H1 (cell line): ENCODE measurements at regions not wholly inside any gene's neighbourhood (a gene's known extent, or its start where the extent isn't known, plus 50 kb on each side); places are given as distances from the start of the nearest gene placed in this dataset.

Source experiments
- CTCF ChIA-PET: fragments of 300-600 bp; sonication (Branson Sonifier 250); formaldehyde crosslinking; loops from one replicate; lab custom pipeline; 2021; ENCODE audit not compliant: partially characterized antibody; lab: Charles Lee
- POLR2A ChIA-PET: fragments of 300-600 bp; sonication (Branson Sonifier 250); formaldehyde crosslinking; loops from one replicate; lab custom pipeline; 2021; ENCODE audit warnings: inconsistent platforms; ENCODE audit not compliant: partially characterized antibody; lab: Charles Lee
- DNase-seq, 2 experiments: peaks; one replicate each; pipeline versions ENCODE4 v3.0.0 to v3.0.0-alpha.2; 2010 to 2022; ENCODE audit warnings: low spot score in 2 of 2, low read depth in 1 of 2, mixed read lengths in 1 of 2
- FAIRE-seq: peaks from 2 replicates; lab custom pipeline; 2011; peaks lifted over from hg19 to GRCh38; lab: Jason Lieb, UNC
- H2AFZ ChIP-seq: 2 replicates; pipeline ENCODE4 v1.8.1; 2012; ENCODE audit warnings: low read length, inconsistent platforms
- H2AK5ac ChIP-seq: 2 replicates; pipeline ENCODE4 v1.6.1; 2013; ENCODE audit warnings: low read depth, low read length
- H2BK120ac ChIP-seq: replicated peaks from 2 replicates; pipeline ENCODE3; 2013; ENCODE audit warnings: low read depth, low read length, inconsistent platforms
- H2BK12ac ChIP-seq: 2 replicates; pipeline ENCODE4 v1.6.1; 2013; ENCODE audit warnings: low read depth, low read length
- H2BK15ac ChIP-seq: 2 replicates; pipeline ENCODE4 v1.6.1; 2013; ENCODE audit warnings: low read length
- H2BK20ac ChIP-seq: 2 replicates; pipeline ENCODE4 v1.6.1; 2013; ENCODE audit warnings: low read length
- H2BK5ac ChIP-seq: 2 replicates; pipeline ENCODE4 v1.6.1; 2013; ENCODE audit warnings: low read depth, low read length
- H3K14ac ChIP-seq: 2 replicates; pipeline ENCODE4 v1.6.1; 2013; ENCODE audit warnings: inconsistent platforms; ENCODE audit not compliant: insufficient read length
- H3K18ac ChIP-seq: 2 replicates; pipeline ENCODE4 v1.6.1; 2013; ENCODE audit warnings: low read length; ENCODE audit errors: extremely low read depth
- H3K23ac ChIP-seq: 2 replicates; pipeline ENCODE4 v1.6.1; 2013; ENCODE audit warnings: inconsistent platforms; ENCODE audit not compliant: insufficient read length
- H3K23me2 ChIP-seq: 2 replicates; pipeline ENCODE4 v1.6.1; 2013; ENCODE audit warnings: low read depth, low read length
- H3K27ac ChIP-seq: 2 replicates; pipeline ENCODE4 v1.6.1; 2011; ENCODE audit warnings: low read depth, low read length, inconsistent platforms
- H3K27me3 ChIP-seq, 4 experiments: replicated peaks in 1 of 4; 1 replicate in 1 of 4; 2 replicates in 3 of 4; pipeline versions ENCODE4 v1.6.1 to v1.8.1; 2011 to 2013; ENCODE audit warnings: low read length in 3 of 4, mild to moderate bottlenecking in 3 of 4, inconsistent platforms in 2 of 4, mixed read lengths in 2 of 4, moderate library complexity in 1 of 4; ENCODE audit not compliant: control insufficient read depth in 3 of 4, insufficient read depth in 3 of 4; ENCODE audit errors: extremely low read depth in 1 of 4
- H3K36me3 ChIP-seq, 4 experiments: 2 replicates each; pipeline versions ENCODE4 v1.6.1 to v1.8.1; 2011 to 2013; ENCODE audit warnings: mild to moderate bottlenecking in 4 of 4, low read length in 3 of 4, moderate library complexity in 2 of 4, control low read depth in 1 of 4, inconsistent platforms in 1 of 4; ENCODE audit not compliant: insufficient read depth in 4 of 4, control insufficient read depth in 2 of 4
- H3K4ac ChIP-seq: replicated peaks from 2 replicates; pipeline ENCODE3; 2013; ENCODE audit warnings: low read length, low read depth, mixed read lengths, inconsistent platforms; ENCODE audit not compliant: insufficient read length
- H3K4me1 ChIP-seq, 4 experiments: replicated peaks in 1 of 4; 1 replicate in 1 of 4; 2 replicates in 3 of 4; pipeline versions ENCODE4 v1.6.1 to v1.8.1; 2011 to 2013; ENCODE audit warnings: low read length in 3 of 4, inconsistent platforms in 2 of 4, mixed read lengths in 1 of 4; ENCODE audit not compliant: insufficient read depth in 4 of 4, control insufficient read depth in 3 of 4
- H3K4me2 ChIP-seq, 2 experiments: 2 replicates each; pipeline versions ENCODE4 v1.6.1 to v1.8.1; 2011 to 2013; ENCODE audit warnings: low read depth in 2 of 2, low read length in 2 of 2, control low read depth in 1 of 2, inconsistent platforms in 1 of 2, mild to moderate bottlenecking in 1 of 2; ENCODE audit not compliant: insufficient read depth in 1 of 2
- H3K4me3 ChIP-seq, 4 experiments: fragments of 200-600, 300-600 bp in 1 of 4; sonication (generic), shearing (Covaris generic), sonication (Bioruptor Twin) in 1 of 4; 2 replicates each; pipeline versions ENCODE4 v1.5.1 to v1.8.1; 2011 to 2016; ENCODE audit warnings: low read length in 4 of 4, low read depth in 3 of 4, control low read depth in 2 of 4, inconsistent platforms in 2 of 4, mild to moderate bottlenecking in 2 of 4, mixed read lengths in 1 of 4, moderate library complexity in 1 of 4; ENCODE audit not compliant: insufficient read depth in 2 of 4; ENCODE audit errors: extremely low read depth in 1 of 4
- H3K56ac ChIP-seq: replicated peaks from 2 replicates; pipeline ENCODE3; 2013; ENCODE audit warnings: low read depth, mild to moderate bottlenecking, mixed read lengths, low read length, inconsistent platforms; ENCODE audit not compliant: insufficient read length
- H3K79me1 ChIP-seq: 2 replicates; pipeline ENCODE4 v1.6.1; 2013; ENCODE audit warnings: low read depth, low read length, control low read depth
- H3K79me2 ChIP-seq, 2 experiments: 2 replicates each; pipeline versions ENCODE4 v1.6.1 to v1.8.1; 2012 to 2013; ENCODE audit warnings: low read length in 2 of 2, mild to moderate bottlenecking in 2 of 2, inconsistent platforms in 1 of 2; ENCODE audit not compliant: insufficient read depth in 2 of 2, control insufficient read depth in 1 of 2
- H3K9ac ChIP-seq, 4 experiments: replicated peaks in 1 of 4; 1 replicate in 1 of 4; 2 replicates in 3 of 4; pipeline versions ENCODE4 v1.6.1 to v1.8.1; 2011 to 2013; ENCODE audit warnings: low read depth in 3 of 4, low read length in 3 of 4, control low read depth in 2 of 4, mild to moderate bottlenecking in 2 of 4, moderate library complexity in 2 of 4, inconsistent platforms in 1 of 4; ENCODE audit errors: extremely low read depth in 1 of 4
- H3K9me3 ChIP-seq, 2 experiments: 2 replicates each; pipeline versions ENCODE4 v1.6.1 to v1.8.1; 2012 to 2013; ENCODE audit warnings: mild to moderate bottlenecking in 2 of 2, moderate library complexity in 2 of 2, control low read depth in 1 of 2, inconsistent platforms in 1 of 2, low read depth in 1 of 2, low read length in 1 of 2, mixed read lengths in 1 of 2; ENCODE audit not compliant: insufficient read depth in 2 of 2
- H4K20me1 ChIP-seq, 2 experiments: replicated peaks in 1 of 2; 2 replicates each; pipeline versions ENCODE3 to v1.8.1; 2011 to 2013; ENCODE audit warnings: inconsistent platforms in 2 of 2, low read length in 2 of 2, mild to moderate bottlenecking in 1 of 2; ENCODE audit not compliant: insufficient read depth in 2 of 2, control insufficient read depth in 1 of 2
- H4K5ac ChIP-seq: 2 replicates; pipeline ENCODE4 v1.6.1; 2013; ENCODE audit warnings: low read length, low read depth, mixed read lengths, inconsistent platforms; ENCODE audit not compliant: insufficient read length
- H4K8ac ChIP-seq: 2 replicates; pipeline ENCODE4 v1.8.0; 2013; ENCODE audit warnings: mild to moderate bottlenecking, moderate library complexity, low read length, inconsistent platforms; ENCODE audit not compliant: insufficient read depth; ENCODE audit errors: extremely low read depth
- H4K91ac ChIP-seq: replicated peaks from 2 replicates; pipeline ENCODE3; 2013; ENCODE audit warnings: low read length, mixed read lengths, inconsistent platforms; ENCODE audit not compliant: insufficient read length
- CBX5 ChIP-seq: fragments of 300-800, 300-1000 bp; sonication (generic); IDR thresholded peaks from 2 replicates; pipeline ENCODE4 v1.7.1; 2016; ENCODE audit warnings: antibody characterized with exemption, low read length, low read depth
- CBX8 ChIP-seq: fragments of 300-800, 300-1000 bp; sonication (generic); IDR thresholded peaks from 2 replicates; pipeline ENCODE4 v1.7.1; 2016; ENCODE audit warnings: low read depth, low read length, borderline replicate concordance
- EGR1 ChIP-seq: IDR thresholded peaks from 2 replicates; pipeline ENCODE4 v1.6.1; 2011; ENCODE audit warnings: low read depth, low read length, borderline replicate concordance
- GTF2F1 ChIP-seq: IDR thresholded peaks from 2 replicates; pipeline ENCODE4 v1.6.1; 2012; ENCODE audit warnings: low read depth, low read length, improper control_type of control experiment, borderline replicate concordance
- HDAC2 ChIP-seq, 2 experiments: fragments of 300-600 bp in 1 of 2; sonication (generic) in 1 of 2; IDR thresholded peaks; 2 replicates each; pipeline ENCODE4 v1.6.1; 2011 to 2012; ENCODE audit warnings: low read depth in 2 of 2, low read length in 2 of 2, mild to moderate bottlenecking in 2 of 2, moderate library complexity in 2 of 2, borderline replicate concordance in 1 of 2, inconsistent platforms in 1 of 2
- HDAC6 ChIP-seq: IDR thresholded peaks from one replicate; pipeline ENCODE4 v1.7.1; 2012; ENCODE audit warnings: low read depth, mild to moderate bottlenecking, inconsistent platforms, low read length, moderate library complexity
- JUN ChIP-seq: IDR thresholded peaks from 2 replicates; pipeline ENCODE4 v1.6.1; 2011; ENCODE audit warnings: low read depth, mild to moderate bottlenecking, improper control_type of control experiment, low read length
- KDM4A ChIP-seq: IDR thresholded peaks from one replicate; pipeline ENCODE4 v1.7.1; 2012; ENCODE audit warnings: low read depth, mild to moderate bottlenecking, moderate library complexity, low read length, inconsistent platforms; ENCODE audit not compliant: severe bottlenecking
- PHF8 ChIP-seq: fragments of 200-600 bp; sonication (generic); conservative IDR thresholded peaks from 2 replicates; pipeline ENCODE4 v1.7.1; 2012; ENCODE audit warnings: low read depth, mild to moderate bottlenecking, inconsistent platforms, low read length, moderate library complexity
- RNF2 ChIP-seq: fragments of 200-900, 300-1000 bp; sonication (generic); IDR thresholded peaks from 2 replicates; pipeline ENCODE4 v1.7.1; 2016; ENCODE audit warnings: borderline replicate concordance, low read depth, mild to moderate bottlenecking, antibody characterized with exemption, low read length; ENCODE audit not compliant: poor library complexity, severe bottlenecking; ENCODE audit errors: missing control alignments
- RXRA ChIP-seq: IDR thresholded peaks from 2 replicates; pipeline ENCODE4 v1.6.1; 2011; ENCODE audit warnings: low read depth, mild to moderate bottlenecking, low read length, moderate library complexity; ENCODE audit not compliant: insufficient read depth
- SP1 ChIP-seq: IDR thresholded peaks from 2 replicates; pipeline ENCODE4 v1.6.1; 2011; ENCODE audit warnings: low read depth, low read length
- SP2 ChIP-seq: IDR thresholded peaks from 2 replicates; pipeline ENCODE4 v1.6.1; 2012; ENCODE audit warnings: mild to moderate bottlenecking, low read length, inconsistent platforms
- SRF ChIP-seq: IDR thresholded peaks from 2 replicates; pipeline ENCODE4 v1.6.1; 2011; ENCODE audit warnings: mild to moderate bottlenecking, low read depth, low read length, moderate library complexity
- WGBS, 2 experiments: shearing (Covaris generic) in 1 of 2; methylation state at CpG; one replicate each; pipeline versions ENCODE4 v1.1.6 to v1.1.7; 2013 to 2015; ENCODE audit warnings: low lambda C conversion rate in 2 of 2, mixed read lengths in 2 of 2, inconsistent platforms in 1 of 2, low coverage in 1 of 2, missing lambda C conversion rate in 1 of 2; ENCODE audit not compliant: insufficient replicate concordance in 2 of 2, insufficient coverage in 1 of 2, insufficient read length in 1 of 2; ENCODE audit errors: extremely low coverage in 1 of 2, missing lambda C conversion rate in 1 of 2; 5-methylcytosine and 5-hydroxymethylcytosine counted together

DNA sequence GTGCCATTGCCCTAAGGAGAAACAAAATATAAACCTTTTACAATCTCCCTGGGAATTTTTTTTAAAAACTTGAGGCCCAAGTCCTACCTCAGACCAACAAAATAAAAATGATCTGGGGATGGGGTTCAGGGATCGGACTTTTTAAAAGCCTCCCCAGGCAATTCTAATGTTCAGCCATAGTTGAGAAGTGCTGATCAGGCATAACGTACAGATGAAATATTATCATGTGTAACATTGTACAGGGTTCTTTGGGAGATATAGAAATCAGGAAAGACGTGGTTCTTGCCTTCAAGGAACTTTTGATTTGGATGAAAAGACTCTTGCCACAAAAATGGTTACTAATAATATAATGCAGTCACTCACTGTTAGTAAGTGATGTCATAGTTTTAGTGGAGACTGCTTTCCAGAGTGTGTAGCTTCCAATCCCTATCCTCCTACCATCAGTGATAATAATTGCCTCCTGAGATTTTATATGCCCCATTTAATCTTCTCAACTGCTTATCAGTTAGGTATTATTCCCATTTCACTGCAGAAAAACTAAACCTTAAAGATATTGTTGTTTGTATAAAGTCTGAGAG, 135.6 kb downstream of the BRMS1L start:
- Histone ChIP-seq H2BK5ac (no peak overlapping the region), H3K79me1 (no peaks in the 10 kb centered on the region), H3K4me1 (no peaks in the 10 kb centered on the region), H2AFZ (no peak overlapping the region), H4K8ac (no peak overlapping the region), H2BK12ac (no peak overlapping the region), H3K9ac (no peak overlapping the region), H3K4ac (no peak overlapping the region), H4K20me1 (no peaks in the 10 kb centered on the region), H3K79me2 (no peaks in the 10 kb centered on the region), H3K14ac (no peak overlapping the region), H4K5ac (no peak overlapping the region), H2BK20ac (no peak overlapping the region), H2AK5ac (no peak overlapping the region), H3K4me2 (no peak overlapping the region), H3K23me2 (no peaks in the 10 kb centered on the region), H3K18ac (no peak overlapping the region), H2BK120ac (no peak overlapping the region), H2BK15ac (no peak overlapping the region), H3K56ac (no peak overlapping the region), H3K9me3 (no peaks in the 10 kb centered on the region), H3K36me3 (no peaks in the 10 kb centered on the region), H3K4me3 (no peak overlapping the region), H4K91ac (no peak overlapping the region), H3K23ac (no peak overlapping the region), H3K27ac (no peak overlapping the region), H3K27me3 (no peaks in the 10 kb centered on the region)
- ChIA-PET POLR2A (no interaction called here), CTCF (interaction anchor here (1.0 to 1.6 kb wide), 5 partner anchors 49 to 82 kb away, joined by 3 to 5 read pairs (median 4); no protein-coding TSS in a partner anchor)
- FAIRE-seq (no peak), DNase-seq (no peak)
- 80% methylated on average over 3 of the region's 3 CpGs; no CpG with 5 or more reads in 1 of the 2 experiments for WGBS, 2 experiments
- TF ChIP-seq CBX8 (no peak), KDM4A (no peak), GTF2F1 (no peak), EGR1 (no peak), RXRA (no peak), SRF (no peak), PHF8 (no peak), RNF2 (no peak), HDAC2 (IDR thresholded peaks at IDR 0.05; ENCODE audit: borderline replicate concordance in 1 of 2, low read depth in 2 of 2, low read length in 2 of 2) (no peak), JUN (no peak), HDAC6 (no peak), SP1 (no peak), CBX5 (no peak), SP2 (no peak)
